ENCODE measurements at regions not wholly inside any gene's neighbourhood (a gene's known extent, or its start where the extent isn't known, plus 50 kb on each side); places are given as distances from the start of the nearest gene placed in this dataset.

DNA sequence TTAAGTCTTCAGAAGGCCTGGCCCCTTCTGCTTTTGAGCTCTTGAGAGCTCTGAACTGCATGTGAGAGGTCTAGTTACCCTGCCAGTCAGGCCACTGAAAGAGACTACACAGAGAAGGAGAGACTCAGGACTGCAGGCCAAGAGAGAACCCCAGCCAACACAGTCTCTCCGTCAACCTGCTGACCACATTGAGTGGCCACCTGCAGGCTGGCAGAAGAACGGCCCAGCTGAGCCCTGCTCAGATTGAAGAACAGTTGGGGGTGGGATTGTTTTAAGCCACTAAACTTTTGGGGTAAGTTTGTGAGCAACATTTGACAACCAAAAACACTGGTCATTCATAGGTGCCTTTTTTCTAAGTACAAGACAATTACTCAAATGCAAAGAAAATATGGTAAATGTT is 273.5 kb upstream of the CCDC54 start:
- TF ChIP-seq ZNF274 (IDR thresholded peaks at IDR 0.05; ENCODE audit: low read depth, low read length): no peak
- TF ChIP-seq SUZ12 (IDR thresholded peaks at IDR 0.05; ENCODE audit: extremely low read depth, insufficient read depth, insufficient read length): no peak
- no peak for TF ChIP-seq YY1 (IDR thresholded peaks at IDR 0.05; ENCODE audit: insufficient read depth, insufficient read length)
